ENCODE measurements at regions not wholly inside any gene's neighbourhood (a gene's known extent, or its start where the extent isn't known, plus 50 kb on each side); places are given as distances from the start of the nearest gene placed in this dataset.

GRCh38 chr5:162995568-162995967 lies 441.8 kb upstream of the CCNG1 start:
- Histone ChIP-seq H3K36me3 (replicated peaks in 1 of 2; ENCODE audit: control insufficient read depth in 1 of 2, insufficient read depth in 2 of 2, low read length in 1 of 2) (no peaks in the 10 kb centered on the region), H3K9ac (no peak overlapping the region), H3K4me3 (ENCODE audit: low read depth in 2 of 2, low read length in 1 of 2) (no peak overlapping the region), H3K27ac (ENCODE audit: low read depth in 2 of 2, low read length in 1 of 2) (no peak overlapping the region), H4K20me1 (ENCODE audit: insufficient read depth) (no peaks in the 10 kb centered on the region), H3K4me1 (ENCODE audit: control insufficient read depth in 1 of 2, insufficient read depth in 2 of 2, low read depth in 1 of 2, low read length in 1 of 2) (no peaks in the 10 kb centered on the region), H3K79me2 (ENCODE audit: insufficient read depth) (no peaks in the 10 kb centered on the region), H3K4me2 (no peak overlapping the region), H3K9me3 (no peaks in the 10 kb centered on the region), H3K9me2 (peaks cover 6% of the 10 kb centered on the region; the same call in 1 of the 2 replicates), H3K27me3 (ENCODE audit: insufficient read depth) (no peaks in the 10 kb centered on the region), H2AFZ (ENCODE audit: low read depth) (no peak overlapping the region), H3F3A (replicated peaks; ENCODE audit: insufficient read depth) (no peaks in the 10 kb centered on the region)
- no peak for TF ChIP-seq EP300 (IDR thresholded peaks at IDR 0.05; ENCODE audit: borderline replicate concordance in 1 of 2, low read depth in 1 of 2, low read length in 1 of 2)
- no peak for TF ChIP-seq ELF1 (IDR thresholded peaks at IDR 0.05)
- no peak for TF ChIP-seq RCOR1 (IDR thresholded peaks at IDR 0.05; ENCODE audit: low read length)
- no peak for TF ChIP-seq USF1 (IDR thresholded peaks at IDR 0.05; ENCODE audit: borderline replicate concordance, low read depth)
- TF ChIP-seq RFX5 (IDR thresholded peaks at IDR 0.05; ENCODE audit: low read length) = no peak
- POLR2A ChIA-PET = no interaction called here
- CTCF ChIA-PET = interaction anchor here (0.8 kb wide), 1 partner anchor 413 kb away, joined by 3 read pairs; no protein-coding TSS in a partner anchor
- no peak for DNase-seq
- WGBS (ENCODE audit: low lambda C conversion rate) = 51% methylated on average over 4 of the region's 4 CpGs

GRCh38 chr5:162996053-162996452 lies 441.3 kb upstream of the CCNG1 start:
- peaks cover 6% of the 10 kb centered on the region; the same call in 1 of the 2 replicates for H3K9me2 ChIP-seq
- no peaks in the 10 kb centered on the region for H3K79me2 ChIP-seq (ENCODE audit: insufficient read depth)
- H3K9me3 ChIP-seq = no peaks in the 10 kb centered on the region
- no peaks in the 10 kb centered on the region for H4K20me1 ChIP-seq (ENCODE audit: insufficient read depth)
- H2AFZ ChIP-seq (ENCODE audit: low read depth) = no peak overlapping the region
- no peak overlapping the region for H3K9ac ChIP-seq
- H3K27me3 ChIP-seq (ENCODE audit: insufficient read depth) = no peaks in the 10 kb centered on the region
- 2% methylated on average over 1 of the region's 1 CpG for WGBS (ENCODE audit: low lambda C conversion rate)
- no peak for DNase-seq
- no peak overlapping the region for H3K27ac ChIP-seq (ENCODE audit: low read depth in 2 of 2, low read length in 1 of 2)
- H3K4me3 ChIP-seq (ENCODE audit: low read depth in 2 of 2, low read length in 1 of 2) = no peak overlapping the region
- H3K4me1 ChIP-seq (ENCODE audit: control insufficient read depth in 1 of 2, insufficient read depth in 2 of 2, low read depth in 1 of 2, low read length in 1 of 2) = no peaks in the 10 kb centered on the region
- POLR2A ChIA-PET = no interaction called here
- CTCF ChIA-PET = no interaction called here
- no peaks in the 10 kb centered on the region for H3K36me3 ChIP-seq (replicated peaks in 1 of 2; ENCODE audit: control insufficient read depth in 1 of 2, insufficient read depth in 2 of 2, low read length in 1 of 2)
- H3F3A ChIP-seq (replicated peaks; ENCODE audit: insufficient read depth) = no peaks in the 10 kb centered on the region
- H3K4me2 ChIP-seq = no peak overlapping the region
- no peak for TF ChIP-seq NRF1 (IDR thresholded peaks at IDR 0.05; ENCODE audit: low read depth, low read length)
- TF ChIP-seq POLR2AphosphoS5 (IDR thresholded peaks at IDR 0.05; ENCODE audit: low read depth, low read length) = no peak
- TF ChIP-seq YY1 (IDR thresholded peaks at IDR 0.05; ENCODE audit: low read depth) = no peak
- TF ChIP-seq SMC3 (IDR thresholded peaks at IDR 0.05; ENCODE audit: low read depth, low read length) = no peak
- TF ChIP-seq USF2 (IDR thresholded peaks at IDR 0.05; ENCODE audit: borderline replicate concordance, low read depth, low read length) = no peak
- TF ChIP-seq GABPA (IDR thresholded peaks at IDR 0.05; ENCODE audit: low read depth) = no peak
- TF ChIP-seq, protein P1, sequence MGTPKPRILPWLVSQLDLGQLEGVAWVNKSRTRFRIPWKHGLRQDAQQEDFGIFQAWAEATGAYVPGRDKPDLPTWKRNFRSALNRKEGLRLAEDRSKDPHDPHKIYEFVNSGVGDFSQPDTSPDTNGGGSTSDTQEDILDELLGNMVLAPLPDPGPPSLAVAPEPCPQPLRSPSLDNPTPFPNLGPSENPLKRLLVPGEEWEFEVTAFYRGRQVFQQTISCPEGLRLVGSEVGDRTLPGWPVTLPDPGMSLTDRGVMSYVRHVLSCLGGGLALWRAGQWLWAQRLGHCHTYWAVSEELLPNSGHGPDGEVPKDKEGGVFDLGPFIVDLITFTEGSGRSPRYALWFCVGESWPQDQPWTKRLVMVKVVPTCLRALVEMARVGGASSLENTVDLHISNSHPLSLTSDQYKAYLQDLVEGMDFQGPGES (IDR thresholded peaks at IDR 0.05; ENCODE audit: low read depth, low read length) = no peak
- TF ChIP-seq REST (IDR thresholded peaks at IDR 0.05; ENCODE audit: low read depth, low read length) = no peak
- no peak for TF ChIP-seq EZH2phosphoT487 (IDR thresholded peaks at IDR 0.05; ENCODE audit: borderline replicate concordance, low read depth)
- TF ChIP-seq TEAD4 (IDR thresholded peaks at IDR 0.05; ENCODE audit: borderline replicate concordance, insufficient read depth) = no peak
- no peak for TF ChIP-seq EP300 (IDR thresholded peaks at IDR 0.05; ENCODE audit: borderline replicate concordance in 1 of 2, low read depth in 1 of 2, low read length in 1 of 2)
- no peak for TF ChIP-seq MXI1 (IDR thresholded peaks at IDR 0.05; ENCODE audit: low read depth, low read length)
- no peak for TF ChIP-seq GATA2 (CRISPR knock-in tag; IDR thresholded peaks at IDR 0.05)
- TF ChIP-seq ELF1 (IDR thresholded peaks at IDR 0.05) = no peak
- TF ChIP-seq RAD21 (IDR thresholded peaks at IDR 0.05; ENCODE audit: low read length) = no peak
- TF ChIP-seq RCOR1 (IDR thresholded peaks at IDR 0.05; ENCODE audit: low read length) = no peak
- TF ChIP-seq MAX (IDR thresholded peaks at IDR 0.05; ENCODE audit: low read depth) = no peak
- TF ChIP-seq RXRA (IDR thresholded peaks at IDR 0.05; ENCODE audit: borderline replicate concordance, low read depth) = no peak
- no peak for TF ChIP-seq SIN3A (IDR thresholded peaks at IDR 0.05; ENCODE audit: borderline replicate concordance, low read depth, low read length)

Data from SK-N-SH (cell line).